Mucosa of stomach (tissue), 1 donor: ENCODE measurements at regions not wholly inside any gene's neighbourhood (a gene's known extent, or its start where the extent isn't known, plus 50 kb on each side); places are given as distances from the start of the nearest gene placed in this dataset.

Experiments used
- H3K27me3 ChIP-seq: one replicate; pipeline ENCODE4 v1.7.0; 2013; ENCODE audit warnings: mild to moderate bottlenecking, low read length; ENCODE audit not compliant: control insufficient read depth, insufficient read depth
- H3K36me3 ChIP-seq: one replicate; pipeline ENCODE4 v1.7.0; 2013; ENCODE audit warnings: low read length; ENCODE audit not compliant: control insufficient read depth, insufficient read depth
- H3K4me1 ChIP-seq: one replicate; pipeline ENCODE4 v1.7.0; 2013; ENCODE audit warnings: mild to moderate bottlenecking, low read length; ENCODE audit not compliant: control insufficient read depth, insufficient read depth
- H3K4me3 ChIP-seq: one replicate; pipeline ENCODE4 v1.7.0; 2013; ENCODE audit warnings: low read length
- H3K9ac ChIP-seq: one replicate; pipeline ENCODE4 v1.7.0; 2013; ENCODE audit warnings: mild to moderate bottlenecking, low read length, moderate library complexity
- H3K9me3 ChIP-seq: one replicate; pipeline ENCODE4 v1.7.0; 2013; ENCODE audit warnings: mild to moderate bottlenecking, low read length, moderate library complexity; ENCODE audit not compliant: control insufficient read depth
- donor health status: Pancreatic carcinoma.

DNA sequence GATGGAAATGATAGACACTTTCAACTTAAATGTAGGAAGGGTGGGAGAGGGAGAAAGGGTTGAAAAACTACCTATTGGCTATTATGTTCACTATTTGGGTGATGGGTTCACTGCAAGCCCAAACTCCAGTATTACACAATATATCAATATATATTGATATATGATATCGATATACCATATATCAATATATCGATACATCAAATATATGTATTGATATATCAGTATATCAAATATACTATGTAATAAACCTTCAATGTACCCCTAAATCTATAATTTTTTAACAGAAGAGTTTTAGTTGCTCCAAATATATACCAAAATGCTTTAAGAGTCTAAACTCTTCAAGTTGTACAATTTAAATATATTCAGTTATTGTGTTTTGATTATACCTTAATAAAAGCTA, 302.0 kb upstream of the RGMB start:
- H3K4me3 ChIP-seq: no peak overlapping the region
- no peaks in the 10 kb centered on the region for H3K4me1 ChIP-seq
- no peaks in the 10 kb centered on the region for H3K9me3 ChIP-seq
- no peaks in the 10 kb centered on the region for H3K36me3 ChIP-seq
- no peaks in the 10 kb centered on the region for H3K27me3 ChIP-seq
- H3K9ac ChIP-seq: no peak overlapping the region

DNA sequence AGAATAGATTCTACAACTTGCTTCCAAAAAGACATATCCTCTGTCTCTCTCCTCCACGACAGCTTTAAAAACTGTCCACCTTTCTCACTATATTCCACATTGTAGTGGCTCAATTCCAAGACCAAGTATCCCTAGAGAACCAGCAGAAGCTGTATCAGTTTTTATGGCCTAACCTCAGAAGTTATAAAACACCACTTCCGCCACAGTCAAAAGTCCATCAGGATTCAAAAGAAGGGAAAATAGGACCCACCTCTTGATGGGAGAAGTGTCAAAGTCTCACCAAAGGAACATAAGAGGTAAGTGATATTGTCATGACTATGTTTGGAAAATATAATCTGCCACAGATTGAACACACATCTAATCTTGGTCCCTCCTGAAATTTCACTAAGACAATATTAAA, 299.2 kb upstream of the RGMB start:
- no peak overlapping the region for H3K4me3 ChIP-seq
- no peak overlapping the region for H3K9ac ChIP-seq
- no peaks in the 10 kb centered on the region for H3K4me1 ChIP-seq
- no peaks in the 10 kb centered on the region for H3K27me3 ChIP-seq
- H3K9me3 ChIP-seq: no peaks in the 10 kb centered on the region
- H3K36me3 ChIP-seq: no peaks in the 10 kb centered on the region

- no peak overlapping the region for H3K4me3 ChIP-seq
- no peak overlapping the region for H3K9ac ChIP-seq
- no peaks in the 10 kb centered on the region for H3K36me3 ChIP-seq
- H3K4me1 ChIP-seq: no peaks in the 10 kb centered on the region
- no peaks in the 10 kb centered on the region for H3K9me3 ChIP-seq
- no peaks in the 10 kb centered on the region for H3K27me3 ChIP-seq
These were observed 298.7 kb upstream of the RGMB start for GRCh38 chr5:98474782-98475181.

- H3K4me1 ChIP-seq: no peaks in the 10 kb centered on the region
- H3K9me3 ChIP-seq: no peaks in the 10 kb centered on the region
- no peak overlapping the region for H3K9ac ChIP-seq
- no peak overlapping the region for H3K4me3 ChIP-seq
- H3K27me3 ChIP-seq: no peaks in the 10 kb centered on the region
- H3K36me3 ChIP-seq: no peaks in the 10 kb centered on the region
These were observed 290.9 kb upstream of the RGMB start for GRCh38 chr5:98482321-98483300.

GRCh38 chr5:98483301-98483685, 290.2 kb upstream of the RGMB start:
- Histone ChIP-seq H3K9me3 (no peaks in the 10 kb centered on the region), H3K36me3 (no peaks in the 10 kb centered on the region), H3K4me3 (no peak overlapping the region), H3K4me1 (no peaks in the 10 kb centered on the region), H3K27me3 (no peaks in the 10 kb centered on the region), H3K9ac (no peak overlapping the region)

GRCh38 chr5:98489021-98489420, 284.4 kb upstream of the RGMB start:
- H3K9me3 ChIP-seq: no peaks in the 10 kb centered on the region
- no peak overlapping the region for H3K9ac ChIP-seq
- no peak overlapping the region for H3K4me3 ChIP-seq
- no peaks in the 10 kb centered on the region for H3K36me3 ChIP-seq
- no peaks in the 10 kb centered on the region for H3K27me3 ChIP-seq
- no peaks in the 10 kb centered on the region for H3K4me1 ChIP-seq

GRCh38 chr5:98490348-98490747, 283.1 kb upstream of the RGMB start:
- no peak overlapping the region for H3K4me3 ChIP-seq
- no peak overlapping the region for H3K9ac ChIP-seq
- H3K27me3 ChIP-seq: no peaks in the 10 kb centered on the region
- no peaks in the 10 kb centered on the region for H3K36me3 ChIP-seq
- H3K9me3 ChIP-seq: no peaks in the 10 kb centered on the region
- H3K4me1 ChIP-seq: no peaks in the 10 kb centered on the region

DNA sequence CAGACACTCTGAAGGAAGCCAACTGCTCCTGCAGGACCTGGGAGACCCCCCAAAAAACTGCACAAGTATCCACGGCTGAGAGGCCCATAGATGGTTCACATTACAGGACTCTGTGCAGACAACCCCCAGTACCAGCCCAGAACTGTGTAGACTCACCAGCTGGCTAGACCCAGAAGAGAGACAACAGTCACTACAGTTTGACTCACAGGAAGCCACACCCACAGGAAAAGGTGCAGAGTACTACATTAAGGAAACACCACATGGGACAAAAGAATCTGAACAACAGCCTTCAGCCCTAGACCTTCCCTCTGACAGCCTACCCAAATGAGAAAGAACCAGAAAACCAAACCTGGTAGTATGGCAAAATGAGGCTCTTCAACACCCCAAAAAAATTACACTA, 281.2 kb upstream of the RGMB start:
- Histone ChIP-seq H3K4me1 (no peaks in the 10 kb centered on the region), H3K36me3 (no peaks in the 10 kb centered on the region), H3K4me3 (no peak overlapping the region), H3K9ac (no peak overlapping the region), H3K27me3 (no peaks in the 10 kb centered on the region), H3K9me3 (no peaks in the 10 kb centered on the region)

GRCh38 chr5:98497418-98497817, 276.0 kb upstream of the RGMB start:
- Histone ChIP-seq H3K27me3 (no peaks in the 10 kb centered on the region), H3K9me3 (no peaks in the 10 kb centered on the region), H3K4me1 (no peaks in the 10 kb centered on the region), H3K36me3 (no peaks in the 10 kb centered on the region), H3K9ac (no peak overlapping the region), H3K4me3 (no peak overlapping the region)

- H3K27me3 ChIP-seq: no peaks in the 10 kb centered on the region
- H3K4me1 ChIP-seq: peaks cover under 1% of the 10 kb centered on the region
- H3K4me3 ChIP-seq: no peak overlapping the region
- no peaks in the 10 kb centered on the region for H3K36me3 ChIP-seq
- H3K9me3 ChIP-seq: no peaks in the 10 kb centered on the region
- H3K9ac ChIP-seq: no peak overlapping the region
These were observed 275.4 kb upstream of the RGMB start for GRCh38 chr5:98498028-98498427.

DNA sequence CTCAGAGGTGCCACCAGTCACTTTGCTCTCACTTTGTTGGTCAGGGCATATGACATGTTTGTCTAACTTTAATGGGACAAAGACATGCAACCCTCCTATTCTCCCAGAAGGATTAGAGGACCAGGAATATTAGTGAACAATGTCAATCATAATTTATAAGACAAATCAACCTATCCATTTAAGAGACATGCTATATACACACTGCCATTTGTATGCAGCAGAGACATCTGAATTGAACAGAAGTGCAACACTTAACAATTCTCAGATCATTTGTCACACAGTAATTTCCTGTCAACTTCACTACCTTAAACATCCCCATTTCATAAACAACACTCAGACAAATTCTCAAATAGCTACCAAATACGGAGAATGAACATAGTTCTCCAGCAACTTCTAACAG, 273.6 kb upstream of the RGMB start:
- Histone ChIP-seq H3K36me3 (no peaks in the 10 kb centered on the region), H3K4me1 (peaks cover 9% of the 10 kb centered on the region), H3K4me3 (no peak overlapping the region), H3K27me3 (no peaks in the 10 kb centered on the region), H3K9ac (no peak overlapping the region), H3K9me3 (no peaks in the 10 kb centered on the region)

DNA sequence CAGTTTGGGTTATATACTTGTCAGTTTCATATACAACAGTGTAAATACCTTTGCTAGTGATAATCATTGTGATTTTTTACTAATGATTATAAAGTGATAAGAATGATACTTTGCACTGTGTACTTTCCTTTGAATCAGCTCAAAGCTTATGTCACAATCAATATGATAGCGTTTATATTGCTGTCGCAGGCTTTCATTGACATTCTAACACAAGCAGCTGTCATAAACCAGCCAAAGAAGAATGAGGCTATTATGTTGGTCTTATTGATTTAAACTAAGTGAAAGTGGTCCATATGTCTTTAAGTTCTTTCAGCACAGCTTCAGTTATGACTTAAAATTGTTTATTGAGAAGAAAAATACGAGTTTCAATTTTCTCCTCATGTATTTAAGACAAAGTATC, 272.7 kb upstream of the RGMB start:
- no peak overlapping the region for H3K9ac ChIP-seq
- H3K36me3 ChIP-seq: no peaks in the 10 kb centered on the region
- H3K9me3 ChIP-seq: no peaks in the 10 kb centered on the region
- peaks cover 9% of the 10 kb centered on the region for H3K4me1 ChIP-seq
- H3K4me3 ChIP-seq: no peak overlapping the region
- H3K27me3 ChIP-seq: no peaks in the 10 kb centered on the region
